ENCODE measurements at regions not wholly inside any gene's neighbourhood (a gene's known extent, or its start where the extent isn't known, plus 50 kb on each side); places are given as distances from the start of the nearest gene placed in this dataset.

DNA sequence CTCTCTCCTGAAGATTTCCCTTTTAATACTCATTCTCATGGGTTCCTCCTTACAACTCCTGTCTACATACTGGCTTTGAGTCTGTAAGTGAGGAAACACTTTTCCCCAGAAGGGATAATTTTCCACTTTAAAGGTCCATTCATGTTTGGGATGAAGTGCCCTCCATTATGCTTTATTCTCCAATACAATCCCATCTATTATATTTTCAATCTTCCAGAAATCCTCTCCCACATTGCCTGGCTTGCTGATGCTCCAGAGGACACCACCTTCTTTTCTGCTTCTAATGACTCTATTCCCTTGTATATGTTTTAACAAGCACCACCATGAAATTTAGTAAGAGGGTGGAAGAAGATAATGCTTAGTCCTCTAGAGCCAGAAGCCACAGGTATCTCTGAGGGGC lies 92.7 kb upstream of the NBEA start:
- no peak for TF ChIP-seq RAD21 (IDR thresholded peaks at IDR 0.05; ENCODE audit: low read depth)
- TF ChIP-seq, protein P1, sequence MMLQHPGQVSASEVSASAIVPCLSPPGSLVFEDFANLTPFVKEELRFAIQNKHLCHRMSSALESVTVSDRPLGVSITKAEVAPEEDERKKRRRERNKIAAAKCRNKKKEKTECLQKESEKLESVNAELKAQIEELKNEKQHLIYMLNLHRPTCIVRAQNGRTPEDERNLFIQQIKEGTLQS (IDR thresholded peaks at IDR 0.05): no peak
- TF ChIP-seq JUND (IDR thresholded peaks at IDR 0.05): no peak
- no peak for TF ChIP-seq CEBPB (IDR thresholded peaks at IDR 0.05; ENCODE audit: low read depth)
- no peak for TF ChIP-seq EZH2 (IDR thresholded peaks at IDR 0.05)
- TF ChIP-seq, protein P2, sequence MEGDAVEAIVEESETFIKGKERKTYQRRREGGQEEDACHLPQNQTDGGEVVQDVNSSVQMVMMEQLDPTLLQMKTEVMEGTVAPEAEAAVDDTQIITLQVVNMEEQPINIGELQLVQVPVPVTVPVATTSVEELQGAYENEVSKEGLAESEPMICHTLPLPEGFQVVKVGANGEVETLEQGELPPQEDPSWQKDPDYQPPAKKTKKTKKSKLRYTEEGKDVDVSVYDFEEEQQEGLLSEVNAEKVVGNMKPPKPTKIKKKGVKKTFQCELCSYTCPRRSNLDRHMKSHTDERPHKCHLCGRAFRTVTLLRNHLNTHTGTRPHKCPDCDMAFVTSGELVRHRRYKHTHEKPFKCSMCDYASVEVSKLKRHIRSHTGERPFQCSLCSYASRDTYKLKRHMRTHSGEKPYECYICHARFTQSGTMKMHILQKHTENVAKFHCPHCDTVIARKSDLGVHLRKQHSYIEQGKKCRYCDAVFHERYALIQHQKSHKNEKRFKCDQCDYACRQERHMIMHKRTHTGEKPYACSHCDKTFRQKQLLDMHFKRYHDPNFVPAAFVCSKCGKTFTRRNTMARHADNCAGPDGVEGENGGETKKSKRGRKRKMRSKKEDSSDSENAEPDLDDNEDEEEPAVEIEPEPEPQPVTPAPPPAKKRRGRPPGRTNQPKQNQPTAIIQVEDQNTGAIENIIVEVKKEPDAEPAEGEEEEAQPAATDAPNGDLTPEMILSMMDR (IDR thresholded peaks at IDR 0.05 in 2 of 3, conservative IDR thresholded peaks at IDR 0.05 in 1 of 3; ENCODE audit: borderline replicate concordance in 1 of 3, insufficient read depth in 1 of 3, low read depth in 2 of 3, low read length in 2 of 3): no peak
- TF ChIP-seq SRF (IDR thresholded peaks at IDR 0.05; ENCODE audit: low read depth): no peak
